ENCODE measurements at regions not wholly inside any gene's neighbourhood (a gene's known extent, or its start where the extent isn't known, plus 50 kb on each side); places are given as distances from the start of the nearest gene placed in this dataset.

GRCh38 chr13:59346999-59347723, 816.6 kb downstream of the DIAPH3 start:
- ChIA-PET CTCF (no interaction called here), POLR2A (no interaction called here)
- H3K27ac Mint-ChIP-seq = no peak overlapping the region
- no peaks in the 10 kb centered on the region for H4K20me1 ChIP-seq (ENCODE audit: control insufficient read depth, insufficient read depth, low read length, poor library complexity, severe bottlenecking)
- no peak overlapping the region for H3K4me3 ChIP-seq (ENCODE audit: control extremely low read depth in 1 of 5, extremely low read depth in 1 of 5, insufficient read depth in 1 of 5, low read depth in 2 of 5, low read length in 4 of 5)
- DNase-seq (no peak), ATAC-seq (ENCODE audit: low read depth) (no peak)
- H3K36me3 ChIP-seq (replicated peaks in 1 of 2; ENCODE audit: control extremely low read depth in 1 of 2, control insufficient read depth in 1 of 2, extremely low read depth in 1 of 2, insufficient read depth in 2 of 2, low read length in 1 of 2) = no peaks in the 10 kb centered on the region
- no peaks in the 10 kb centered on the region for H3K79me2 ChIP-seq (ENCODE audit: control insufficient read depth, insufficient read depth, low read length)
- H3K9me3 ChIP-seq (ENCODE audit: control extremely low read depth in 1 of 3, control insufficient read depth in 2 of 3, insufficient read depth in 1 of 3, low read length in 2 of 3) = no peaks in the 10 kb centered on the region
- WGBS (ENCODE audit: insufficient coverage) = 67% methylated on average over 1 of the region's 8 CpGs
- H3K27ac ChIP-seq (ENCODE audit: low read length in 2 of 2) = no peak overlapping the region
- no peak overlapping the region for H2AFZ ChIP-seq (ENCODE audit: insufficient read depth, low read depth, low read length, poor library complexity, severe bottlenecking)
- no peak overlapping the region for H3K9ac ChIP-seq (ENCODE audit: low read length)
- H3K4me1 ChIP-seq (ENCODE audit: control insufficient read depth in 2 of 2, insufficient read depth in 2 of 2, low read length in 2 of 2) = no peaks in the 10 kb centered on the region
- H3K4me2 ChIP-seq (replicated peaks; ENCODE audit: low read depth, low read length, poor library complexity, severe bottlenecking) = no peak overlapping the region
- H3K4me1 Mint-ChIP-seq = no peaks in the 10 kb centered on the region
- H3K4me3 Mint-ChIP-seq = no peak overlapping the region
- no peaks in the 10 kb centered on the region for H3K27me3 ChIP-seq (replicated peaks in 1 of 4; ENCODE audit: control extremely low read depth in 1 of 4, control insufficient read depth in 3 of 4, insufficient read depth in 4 of 4, low read length in 3 of 4)
- intact Hi-C loops (cut with micrococcal nuclease) = no loop called here
- H3K27me3 Mint-ChIP-seq = no peaks in the 10 kb centered on the region
- H3K9me3 Mint-ChIP-seq (ENCODE audit: insufficient read depth) = no peaks in the 10 kb centered on the region
- no peak for TF ChIP-seq EZH2 (IDR thresholded peaks at IDR 0.05; ENCODE audit: borderline replicate concordance, insufficient read depth, low read depth, low read length, poor library complexity, severe bottlenecking)
- TF ChIP-seq CTCF (IDR thresholded peaks at IDR 0.05) = no peak

- Mint-ChIP-seq H3K4me1 (no peaks in the 10 kb centered on the region), H3K4me3 (no peak overlapping the region), H3K27me3 (no peaks in the 10 kb centered on the region), H3K27ac (no peak overlapping the region), H3K9me3 (ENCODE audit: insufficient read depth) (no peaks in the 10 kb centered on the region)
- no peaks in the 10 kb centered on the region for H3K79me2 ChIP-seq (ENCODE audit: control insufficient read depth, insufficient read depth, low read length)
- H3K27ac ChIP-seq (ENCODE audit: low read length in 2 of 2) = no peak overlapping the region
- no peak for TF ChIP-seq EZH2 (IDR thresholded peaks at IDR 0.05; ENCODE audit: borderline replicate concordance, insufficient read depth, low read depth, low read length, poor library complexity, severe bottlenecking)
- TF ChIP-seq CTCF (IDR thresholded peaks at IDR 0.05) = no peak
- H3K4me1 ChIP-seq (ENCODE audit: control insufficient read depth in 2 of 2, insufficient read depth in 2 of 2, low read length in 2 of 2) = no peaks in the 10 kb centered on the region
- H2AFZ ChIP-seq (ENCODE audit: insufficient read depth, low read depth, low read length, poor library complexity, severe bottlenecking) = no peak overlapping the region
- DNase-seq = no peak
- no peak overlapping the region for H3K4me3 ChIP-seq (ENCODE audit: control extremely low read depth in 1 of 5, extremely low read depth in 1 of 5, insufficient read depth in 1 of 5, low read depth in 2 of 5, low read length in 4 of 5)
- H3K9me3 ChIP-seq (ENCODE audit: control extremely low read depth in 1 of 3, control insufficient read depth in 2 of 3, insufficient read depth in 1 of 3, low read length in 2 of 3) = no peaks in the 10 kb centered on the region
- intact Hi-C loops (cut with micrococcal nuclease) = no loop called here
- no CpG with 5 or more reads among the region's 1 CpG for WGBS (ENCODE audit: insufficient coverage)
- H3K9ac ChIP-seq (ENCODE audit: low read length) = no peak overlapping the region
- H3K4me2 ChIP-seq (replicated peaks; ENCODE audit: low read depth, low read length, poor library complexity, severe bottlenecking) = no peak overlapping the region
- H3K36me3 ChIP-seq (replicated peaks in 1 of 2; ENCODE audit: control extremely low read depth in 1 of 2, control insufficient read depth in 1 of 2, extremely low read depth in 1 of 2, insufficient read depth in 2 of 2, low read length in 1 of 2) = no peaks in the 10 kb centered on the region
- no peaks in the 10 kb centered on the region for H3K27me3 ChIP-seq (replicated peaks in 1 of 4; ENCODE audit: control extremely low read depth in 1 of 4, control insufficient read depth in 3 of 4, insufficient read depth in 4 of 4, low read length in 3 of 4)
- POLR2A ChIA-PET = no interaction called here
- CTCF ChIA-PET = no interaction called here
- ATAC-seq (ENCODE audit: low read depth) = no peak
- no peaks in the 10 kb centered on the region for H4K20me1 ChIP-seq (ENCODE audit: control insufficient read depth, insufficient read depth, low read length, poor library complexity, severe bottlenecking)
These were observed 815.1 kb downstream of the DIAPH3 start for GRCh38 chr13:59348617-59349016.
